Panc1 (cell line): ENCODE measurements at regions not wholly inside any gene's neighbourhood (a gene's known extent, or its start where the extent isn't known, plus 50 kb on each side); places are given as distances from the start of the nearest gene placed in this dataset.

ENCODE experiments used
- ATAC-seq: fragments of 200-7000 bp; cut with Tn5 transposase; 2 replicates; pipeline ENCODE4 v1.9.1; 2020; ENCODE audit warnings: mild to moderate bottlenecking, moderate library complexity
- BruUV-seq: library from RNA; stranded (reverse); fragments of 400-500 nt; replicated peaks from 2 replicates; lab custom pipeline; 2021; lab: Mats Ljungman, UMichigan
- CTCF ChIA-PET: fragments of 300-600 bp; sonication (Branson Sonifier 250); formaldehyde crosslinking; loops from one replicate; lab custom pipeline; 2022; ENCODE audit warnings: antibody characterized with exemption; lab: Charles Lee
- POLR2A ChIA-PET: fragments of 300-600 bp; sonication (Branson Sonifier 250); formaldehyde crosslinking; loops from one replicate; lab custom pipeline; 2022; ENCODE audit warnings: antibody characterized with exemption; lab: Charles Lee
- DNase-seq: peaks from one replicate; pipeline ENCODE4 v3.0.0-alpha.2; 2010; ENCODE audit warnings: low read depth, low spot score
- H3K27ac ChIP-seq: 2 replicates; pipeline ENCODE4 v1.5.1; 2011; ENCODE audit warnings: mild to moderate bottlenecking, low read length, inconsistent platforms
- H3K27me3 ChIP-seq: fragments of 200-500 bp; sonication (Bioruptor generic); 2 replicates; pipeline ENCODE4 v1.6.0; 2014; ENCODE audit warnings: low read length, inconsistent platforms; ENCODE audit not compliant: control insufficient read depth, insufficient read depth
- H3K36me3 ChIP-seq: fragments of 200-500 bp; sonication (Bioruptor generic); 2 replicates; pipeline ENCODE4 v1.5.1; 2014; ENCODE audit warnings: inconsistent platforms, mild to moderate bottlenecking, low read length, moderate library complexity; ENCODE audit not compliant: control insufficient read depth, insufficient read depth
- H3K4me1 ChIP-seq: 2 replicates; pipeline ENCODE4 v1.5.1; 2011; ENCODE audit warnings: inconsistent platforms, mild to moderate bottlenecking, low read length, moderate library complexity; ENCODE audit not compliant: control insufficient read depth, insufficient read depth
- H3K4me3 ChIP-seq, 2 experiments: 2 replicates each; pipeline ENCODE4 v1.5.1; 2011 to 2012; ENCODE audit warnings: low read depth in 2 of 2, low read length in 2 of 2, mild to moderate bottlenecking in 2 of 2, inconsistent platforms in 1 of 2, moderate library complexity in 1 of 2
- H3K9me3 ChIP-seq: fragments of 200-500 bp; sonication (Bioruptor generic); 2 replicates; pipeline ENCODE4 v1.5.1; 2014; ENCODE audit warnings: low read depth, mild to moderate bottlenecking, inconsistent platforms, low read length, moderate library complexity; ENCODE audit not compliant: control insufficient read depth, insufficient read depth
- CTCF ChIP-seq: fragments of 450-650 bp; IDR thresholded peaks from 2 replicates; pipeline ENCODE4 v1.5.1; 2017; ENCODE audit warnings: mild to moderate bottlenecking
- POLR2AphosphoS5 ChIP-seq: IDR thresholded peaks from 2 replicates; pipeline ENCODE4 v1.6.1; 2012; ENCODE audit warnings: mild to moderate bottlenecking, low read depth, low read length, moderate library complexity
- REST ChIP-seq, 2 experiments: IDR thresholded peaks; 2 replicates each; pipeline ENCODE4 v1.6.1; 2011 to 2012; ENCODE audit warnings: low read depth in 2 of 2, control low read depth in 1 of 2, low read length in 1 of 2, mild to moderate bottlenecking in 1 of 2, moderate library complexity in 1 of 2; ENCODE audit not compliant: insufficient read depth in 1 of 2
- SIN3A ChIP-seq: IDR thresholded peaks from 2 replicates; pipeline ENCODE4 v1.6.1; 2012; ENCODE audit warnings: low read depth, mild to moderate bottlenecking, low read length, moderate library complexity, borderline replicate concordance; ENCODE audit not compliant: insufficient read depth
- TCF7L2 ChIP-seq: IDR thresholded peaks from 2 replicates; pipeline ENCODE4 v1.6.1; 2011; ENCODE audit warnings: mild to moderate bottlenecking, low read depth, low read length, inconsistent platforms
- in situ Hi-C: cut with HindIII; loops from 2 replicates; pipeline ENCODE4 v1.10.0; 2016; ENCODE audit warnings: low sequenced_read_pairs, low pct_unique_long_range_greater_than_20kb
- intact Hi-C: fragments of 100-400 bp; cut with micrococcal nuclease; formaldehyde crosslinking; loops from one replicate; pipeline ENCODE4 v1.10.0; 2022; ENCODE audit not compliant: unreplicated experiment

GRCh38 chrX:39264023-39264422 lies 462.8 kb downstream of the MID1IP1 start:
- no peaks in the 10 kb centered on the region for H3K9me3 ChIP-seq
- no peaks in the 10 kb centered on the region for H3K4me1 ChIP-seq
- no peaks in the 10 kb centered on the region for H3K27me3 ChIP-seq
- BruUV-seq, result no TSS peak
- TF ChIP-seq SIN3A, result no peak
- TF ChIP-seq CTCF, result no peak
- no peak for TF ChIP-seq REST (IDR thresholded peaks at IDR 0.05; ENCODE audit: insufficient read depth in 1 of 2, low read depth in 2 of 2, low read length in 1 of 2)
- no peak for TF ChIP-seq TCF7L2
- no peak for TF ChIP-seq POLR2AphosphoS5
- H3K27ac ChIP-seq, result no peak overlapping the region
- in situ Hi-C loops, result no loop called here
- ChIA-PET POLR2A (no interaction called here), CTCF (no interaction called here)
- DNase-seq, result no peak
- no peaks in the 10 kb centered on the region for H3K36me3 ChIP-seq
- H3K4me3 ChIP-seq, result no peak overlapping the region
- no peak for ATAC-seq
- intact Hi-C loops, result no loop called here

- DNase-seq (no peak), ATAC-seq (no peak)
- no peaks in the 10 kb centered on the region for H3K4me1 ChIP-seq
- no peaks in the 10 kb centered on the region for H3K27me3 ChIP-seq
- no peak for TF ChIP-seq REST (IDR thresholded peaks at IDR 0.05; ENCODE audit: insufficient read depth in 1 of 2, low read depth in 2 of 2, low read length in 1 of 2)
- no peak overlapping the region for H3K27ac ChIP-seq
- in situ Hi-C loops, result no loop called here
- CTCF ChIA-PET, result no interaction called here
- H3K4me3 ChIP-seq, result no peak overlapping the region
- no TSS peak for BruUV-seq
- intact Hi-C loops, result no loop called here
- no peaks in the 10 kb centered on the region for H3K36me3 ChIP-seq
- no peaks in the 10 kb centered on the region for H3K9me3 ChIP-seq
- POLR2A ChIA-PET, result no interaction called here
These were observed 465.9 kb downstream of the MID1IP1 start for GRCh38 chrX:39267176-39267575.
